H1 (cell line): ENCODE measurements at regions not wholly inside any gene's neighbourhood (a gene's known extent, or its start where the extent isn't known, plus 50 kb on each side); places are given as distances from the start of the nearest gene placed in this dataset.

ENCODE experiments used
- CTCF ChIA-PET: fragments of 300-600 bp; sonication (Branson Sonifier 250); formaldehyde crosslinking; loops from one replicate; lab custom pipeline; 2021; ENCODE audit not compliant: partially characterized antibody; lab: Charles Lee
- POLR2A ChIA-PET: fragments of 300-600 bp; sonication (Branson Sonifier 250); formaldehyde crosslinking; loops from one replicate; lab custom pipeline; 2021; ENCODE audit warnings: inconsistent platforms; ENCODE audit not compliant: partially characterized antibody; lab: Charles Lee
- DNase-seq, 2 experiments: peaks; one replicate each; pipeline versions ENCODE4 v3.0.0 to v3.0.0-alpha.2; 2010 to 2022; ENCODE audit warnings: low spot score in 2 of 2, low read depth in 1 of 2, mixed read lengths in 1 of 2
- FAIRE-seq: peaks from 2 replicates; lab custom pipeline; 2011; peaks lifted over from hg19 to GRCh38; lab: Jason Lieb, UNC
- H2AFZ ChIP-seq: 2 replicates; pipeline ENCODE4 v1.8.1; 2012; ENCODE audit warnings: low read length, inconsistent platforms
- H2AK5ac ChIP-seq: 2 replicates; pipeline ENCODE4 v1.6.1; 2013; ENCODE audit warnings: low read depth, low read length
- H2BK120ac ChIP-seq: replicated peaks from 2 replicates; pipeline ENCODE3; 2013; ENCODE audit warnings: low read depth, low read length, inconsistent platforms
- H2BK12ac ChIP-seq: 2 replicates; pipeline ENCODE4 v1.6.1; 2013; ENCODE audit warnings: low read depth, low read length
- H2BK15ac ChIP-seq: 2 replicates; pipeline ENCODE4 v1.6.1; 2013; ENCODE audit warnings: low read length
- H2BK20ac ChIP-seq: 2 replicates; pipeline ENCODE4 v1.6.1; 2013; ENCODE audit warnings: low read length
- H2BK5ac ChIP-seq: 2 replicates; pipeline ENCODE4 v1.6.1; 2013; ENCODE audit warnings: low read depth, low read length
- H3K14ac ChIP-seq: 2 replicates; pipeline ENCODE4 v1.6.1; 2013; ENCODE audit warnings: inconsistent platforms; ENCODE audit not compliant: insufficient read length
- H3K18ac ChIP-seq: 2 replicates; pipeline ENCODE4 v1.6.1; 2013; ENCODE audit warnings: low read length; ENCODE audit errors: extremely low read depth
- H3K23ac ChIP-seq: 2 replicates; pipeline ENCODE4 v1.6.1; 2013; ENCODE audit warnings: inconsistent platforms; ENCODE audit not compliant: insufficient read length
- H3K23me2 ChIP-seq: 2 replicates; pipeline ENCODE4 v1.6.1; 2013; ENCODE audit warnings: low read depth, low read length
- H3K27ac ChIP-seq: 2 replicates; pipeline ENCODE4 v1.6.1; 2011; ENCODE audit warnings: low read depth, low read length, inconsistent platforms
- H3K27me3 ChIP-seq, 4 experiments: replicated peaks in 1 of 4; 1 replicate in 1 of 4; 2 replicates in 3 of 4; pipeline versions ENCODE4 v1.6.1 to v1.8.1; 2011 to 2013; ENCODE audit warnings: low read length in 3 of 4, mild to moderate bottlenecking in 3 of 4, inconsistent platforms in 2 of 4, mixed read lengths in 2 of 4, moderate library complexity in 1 of 4; ENCODE audit not compliant: control insufficient read depth in 3 of 4, insufficient read depth in 3 of 4; ENCODE audit errors: extremely low read depth in 1 of 4
- H3K36me3 ChIP-seq, 4 experiments: 2 replicates each; pipeline versions ENCODE4 v1.6.1 to v1.8.1; 2011 to 2013; ENCODE audit warnings: mild to moderate bottlenecking in 4 of 4, low read length in 3 of 4, moderate library complexity in 2 of 4, control low read depth in 1 of 4, inconsistent platforms in 1 of 4; ENCODE audit not compliant: insufficient read depth in 4 of 4, control insufficient read depth in 2 of 4
- H3K4ac ChIP-seq: replicated peaks from 2 replicates; pipeline ENCODE3; 2013; ENCODE audit warnings: low read length, low read depth, mixed read lengths, inconsistent platforms; ENCODE audit not compliant: insufficient read length
- H3K4me1 ChIP-seq, 4 experiments: replicated peaks in 1 of 4; 1 replicate in 1 of 4; 2 replicates in 3 of 4; pipeline versions ENCODE4 v1.6.1 to v1.8.1; 2011 to 2013; ENCODE audit warnings: low read length in 3 of 4, inconsistent platforms in 2 of 4, mixed read lengths in 1 of 4; ENCODE audit not compliant: insufficient read depth in 4 of 4, control insufficient read depth in 3 of 4
- H3K4me2 ChIP-seq, 2 experiments: 2 replicates each; pipeline versions ENCODE4 v1.6.1 to v1.8.1; 2011 to 2013; ENCODE audit warnings: low read depth in 2 of 2, low read length in 2 of 2, control low read depth in 1 of 2, inconsistent platforms in 1 of 2, mild to moderate bottlenecking in 1 of 2; ENCODE audit not compliant: insufficient read depth in 1 of 2
- H3K4me3 ChIP-seq, 4 experiments: fragments of 200-600, 300-600 bp in 1 of 4; sonication (generic), shearing (Covaris generic), sonication (Bioruptor Twin) in 1 of 4; 2 replicates each; pipeline versions ENCODE4 v1.5.1 to v1.8.1; 2011 to 2016; ENCODE audit warnings: low read length in 4 of 4, low read depth in 3 of 4, control low read depth in 2 of 4, inconsistent platforms in 2 of 4, mild to moderate bottlenecking in 2 of 4, mixed read lengths in 1 of 4, moderate library complexity in 1 of 4; ENCODE audit not compliant: insufficient read depth in 2 of 4; ENCODE audit errors: extremely low read depth in 1 of 4
- H3K56ac ChIP-seq: replicated peaks from 2 replicates; pipeline ENCODE3; 2013; ENCODE audit warnings: low read depth, mild to moderate bottlenecking, mixed read lengths, low read length, inconsistent platforms; ENCODE audit not compliant: insufficient read length
- H3K79me1 ChIP-seq: 2 replicates; pipeline ENCODE4 v1.6.1; 2013; ENCODE audit warnings: low read depth, low read length, control low read depth
- H3K79me2 ChIP-seq, 2 experiments: 2 replicates each; pipeline versions ENCODE4 v1.6.1 to v1.8.1; 2012 to 2013; ENCODE audit warnings: low read length in 2 of 2, mild to moderate bottlenecking in 2 of 2, inconsistent platforms in 1 of 2; ENCODE audit not compliant: insufficient read depth in 2 of 2, control insufficient read depth in 1 of 2
- H3K9ac ChIP-seq, 4 experiments: replicated peaks in 1 of 4; 1 replicate in 1 of 4; 2 replicates in 3 of 4; pipeline versions ENCODE4 v1.6.1 to v1.8.1; 2011 to 2013; ENCODE audit warnings: low read depth in 3 of 4, low read length in 3 of 4, control low read depth in 2 of 4, mild to moderate bottlenecking in 2 of 4, moderate library complexity in 2 of 4, inconsistent platforms in 1 of 4; ENCODE audit errors: extremely low read depth in 1 of 4
- H3K9me3 ChIP-seq, 2 experiments: 2 replicates each; pipeline versions ENCODE4 v1.6.1 to v1.8.1; 2012 to 2013; ENCODE audit warnings: mild to moderate bottlenecking in 2 of 2, moderate library complexity in 2 of 2, control low read depth in 1 of 2, inconsistent platforms in 1 of 2, low read depth in 1 of 2, low read length in 1 of 2, mixed read lengths in 1 of 2; ENCODE audit not compliant: insufficient read depth in 2 of 2
- H4K20me1 ChIP-seq, 2 experiments: replicated peaks in 1 of 2; 2 replicates each; pipeline versions ENCODE3 to v1.8.1; 2011 to 2013; ENCODE audit warnings: inconsistent platforms in 2 of 2, low read length in 2 of 2, mild to moderate bottlenecking in 1 of 2; ENCODE audit not compliant: insufficient read depth in 2 of 2, control insufficient read depth in 1 of 2
- H4K5ac ChIP-seq: 2 replicates; pipeline ENCODE4 v1.6.1; 2013; ENCODE audit warnings: low read length, low read depth, mixed read lengths, inconsistent platforms; ENCODE audit not compliant: insufficient read length
- H4K8ac ChIP-seq: 2 replicates; pipeline ENCODE4 v1.8.0; 2013; ENCODE audit warnings: mild to moderate bottlenecking, moderate library complexity, low read length, inconsistent platforms; ENCODE audit not compliant: insufficient read depth; ENCODE audit errors: extremely low read depth
- H4K91ac ChIP-seq: replicated peaks from 2 replicates; pipeline ENCODE3; 2013; ENCODE audit warnings: low read length, mixed read lengths, inconsistent platforms; ENCODE audit not compliant: insufficient read length
- ASH2L ChIP-seq: fragments of 200-600, 300-600 bp; sonication (generic); IDR thresholded peaks from one replicate; pipeline ENCODE4 v1.7.1; 2017; ENCODE audit warnings: low read length
- CBX8 ChIP-seq: fragments of 300-800, 300-1000 bp; sonication (generic); IDR thresholded peaks from 2 replicates; pipeline ENCODE4 v1.7.1; 2016; ENCODE audit warnings: low read depth, low read length, borderline replicate concordance
- HDAC6 ChIP-seq: IDR thresholded peaks from one replicate; pipeline ENCODE4 v1.7.1; 2012; ENCODE audit warnings: low read depth, mild to moderate bottlenecking, inconsistent platforms, low read length, moderate library complexity
- JUN ChIP-seq: IDR thresholded peaks from 2 replicates; pipeline ENCODE4 v1.6.1; 2011; ENCODE audit warnings: low read depth, mild to moderate bottlenecking, improper control_type of control experiment, low read length
- KDM4A ChIP-seq: IDR thresholded peaks from one replicate; pipeline ENCODE4 v1.7.1; 2012; ENCODE audit warnings: low read depth, mild to moderate bottlenecking, moderate library complexity, low read length, inconsistent platforms; ENCODE audit not compliant: severe bottlenecking
- MAFK ChIP-seq: IDR thresholded peaks from 2 replicates; pipeline ENCODE4 v1.6.1; 2012; ENCODE audit warnings: low read depth, mild to moderate bottlenecking, improper control_type of control experiment, low read length
- RAD21 ChIP-seq, 2 experiments: IDR thresholded peaks in 1 of 2; conservative IDR thresholded peaks in 1 of 2; 2 replicates each; pipeline ENCODE4 v1.6.1; 2011; ENCODE audit warnings: low read depth in 2 of 2, low read length in 2 of 2, improper control_type of control experiment in 1 of 2, inconsistent platforms in 1 of 2, mild to moderate bottlenecking in 1 of 2, moderate library complexity in 1 of 2
- RBBP5 ChIP-seq: IDR thresholded peaks from 2 replicates; pipeline ENCODE4 v1.7.1; 2012; ENCODE audit warnings: low read depth, mild to moderate bottlenecking, inconsistent platforms, low read length, moderate library complexity, borderline replicate concordance
- RXRA ChIP-seq: IDR thresholded peaks from 2 replicates; pipeline ENCODE4 v1.6.1; 2011; ENCODE audit warnings: low read depth, mild to moderate bottlenecking, low read length, moderate library complexity; ENCODE audit not compliant: insufficient read depth
- SP1 ChIP-seq: IDR thresholded peaks from 2 replicates; pipeline ENCODE4 v1.6.1; 2011; ENCODE audit warnings: low read depth, low read length
- TAF1 ChIP-seq: IDR thresholded peaks from 2 replicates; pipeline ENCODE4 v1.6.1; 2011; ENCODE audit warnings: mild to moderate bottlenecking, low read depth, low read length
- ZNF274 ChIP-seq: IDR thresholded peaks from 2 replicates; pipeline ENCODE4 v1.7.0; 2012; ENCODE audit warnings: low read length, borderline replicate concordance; ENCODE audit errors: extremely low read depth
- WGBS, 2 experiments: shearing (Covaris generic) in 1 of 2; methylation state at CpG; one replicate each; pipeline versions ENCODE4 v1.1.6 to v1.1.7; 2013 to 2015; ENCODE audit warnings: low lambda C conversion rate in 2 of 2, mixed read lengths in 2 of 2, inconsistent platforms in 1 of 2, low coverage in 1 of 2, missing lambda C conversion rate in 1 of 2; ENCODE audit not compliant: insufficient replicate concordance in 2 of 2, insufficient coverage in 1 of 2, insufficient read length in 1 of 2; ENCODE audit errors: extremely low coverage in 1 of 2, missing lambda C conversion rate in 1 of 2; 5-methylcytosine and 5-hydroxymethylcytosine counted together

DNA sequence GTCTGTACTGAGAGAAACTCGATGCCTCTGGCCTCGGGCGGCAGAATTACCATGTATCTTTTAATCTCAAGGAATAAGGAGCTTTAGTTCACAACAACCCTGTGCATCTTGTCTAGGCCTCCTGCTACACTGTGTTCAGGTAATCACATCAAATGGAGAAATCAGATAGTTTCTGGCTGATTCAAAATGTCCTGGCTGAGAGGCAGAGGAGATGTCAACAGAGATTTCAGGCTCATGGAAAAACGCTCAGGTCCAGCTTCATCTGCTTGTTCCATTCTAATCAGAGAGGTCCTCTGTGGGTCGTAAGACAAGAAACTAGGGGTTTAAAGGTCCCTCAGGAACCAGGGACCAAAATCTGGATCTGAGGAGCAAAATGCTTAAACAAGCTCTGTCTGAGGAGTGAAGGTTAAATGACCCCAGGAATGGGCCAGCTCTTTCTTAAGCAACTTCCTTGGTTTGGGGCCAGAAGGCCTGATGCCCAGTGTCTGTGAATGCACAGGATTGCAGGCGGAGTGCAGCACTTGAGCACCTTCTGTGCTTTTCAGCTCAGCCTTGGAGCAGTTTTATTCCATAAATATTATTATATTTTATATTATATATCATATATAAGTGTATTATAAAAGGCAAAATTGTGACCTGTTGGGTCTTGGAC is 170.2 kb upstream of the PRICKLE1 start:
- peaks cover 7 to 24% (median 11%) of the 10 kb centered on the region in 4 experiments; a peak in 6 of 7 replicates for H3K4me1 ChIP-seq
- H2BK15ac ChIP-seq: no peak overlapping the region
- H3K23ac ChIP-seq: no peak overlapping the region
- H3K27me3 ChIP-seq: no peaks in the 10 kb centered on the region
- peak overlapping the region; percentile 70; the same call in 1 of the 2 replicates for H2AFZ ChIP-seq
- no peak overlapping the region for H3K4ac ChIP-seq
- H3K4me2 ChIP-seq: no peak overlapping the region
- no peak overlapping the region for H4K5ac ChIP-seq
- H3K18ac ChIP-seq: peak overlapping the region; percentile 5; the same call in 1 of the 2 replicates
- H3K9ac ChIP-seq: no peak overlapping the region
- H3K79me1 ChIP-seq: no peaks in the 10 kb centered on the region
- H4K8ac ChIP-seq: no peak overlapping the region
- no peak overlapping the region for H3K27ac ChIP-seq
- no peak overlapping the region for H4K91ac ChIP-seq
- 0 out of 2 replicates have a peak overlapping the region, but pooled peaks have one; percentile 28 for H2BK12ac ChIP-seq
- H3K23me2 ChIP-seq: peaks cover 1% of the 10 kb centered on the region; the same call in 1 of the 2 replicates
- no peak overlapping the region for H3K4me3 ChIP-seq
- DNase-seq: no peak
- H3K36me3 ChIP-seq: no peaks in the 10 kb centered on the region; a peak in 2 of 8 replicates
- no peak overlapping the region for H2BK20ac ChIP-seq
- WGBS, 2 experiments: 89% methylated on average over 6 of the region's 6 CpGs; no CpG with 5 or more reads in 1 of the 2 experiments
- no peak for FAIRE-seq
- TF ChIP-seq CBX8 (no peak), SP1 (no peak), RAD21 (IDR thresholded peaks at IDR 0.05 in 1 of 2, conservative IDR thresholded peaks at IDR 0.05 in 1 of 2; ENCODE audit: low read depth in 2 of 2, low read length in 2 of 2) (no peak), RBBP5 (no peak), JUN (no peak), RXRA (no peak), TAF1 (no peak), ASH2L (no peak), HDAC6 (no peak), KDM4A (no peak), ZNF274 (no peak), MAFK (no peak)
- H2BK120ac ChIP-seq: no peak overlapping the region
- H3K79me2 ChIP-seq: no peaks in the 10 kb centered on the region
- no peaks in the 10 kb centered on the region for H4K20me1 ChIP-seq
- H3K14ac ChIP-seq: no peak overlapping the region
- H3K56ac ChIP-seq: no peak overlapping the region
- H2AK5ac ChIP-seq: 0 out of 2 replicates have a peak overlapping the region, but pooled peaks have one; percentile 29
- H2BK5ac ChIP-seq: no peak overlapping the region
- ChIA-PET CTCF (interaction anchor here (0.6 to 1.4 kb wide), 6 partner anchors 9 to 360 kb away, joined by 3 to 4 read pairs (median 3); no protein-coding TSS in a partner anchor), POLR2A (no interaction called here)
- H3K9me3 ChIP-seq: 0 out of 4 replicates have a peak, but pooled peaks cover 0 to 4% of the 10 kb centered on the region in 2 experiments
